Prostate gland (tissue), 2 donors: ENCODE measurements at regions not wholly inside any gene's neighbourhood (a gene's known extent, or its start where the extent isn't known, plus 50 kb on each side); places are given as distances from the start of the nearest gene placed in this dataset.

Experiments
- DNase-seq: peaks from one replicate; pipeline ENCODE4 v3.0.0-alpha.2; 2019; ENCODE audit warnings: low spot score
- H3K27ac ChIP-seq, 2 donors: fragments of 200-600 bp; sonication (generic); 2 replicates each; pipeline ENCODE4 v1.5.1; 2017 to 2019
- H3K27me3 ChIP-seq: fragments of 200-600 bp; sonication (generic); replicated peaks from 2 replicates; pipeline ENCODE4 v1.5.1; 2019; ENCODE audit not compliant: insufficient read depth
- H3K36me3 ChIP-seq, 2 donors: fragments of 200-600 bp; sonication (generic); 1 replicate in 1 of 2; 2 replicates in 1 of 2; pipeline versions ENCODE4 v1.5.1 to v1.8.1; 2017 to 2019
- H3K4me1 ChIP-seq: fragments of 200-600 bp; sonication (generic); replicated peaks from 2 replicates; pipeline ENCODE4 v1.5.1; 2019
- H3K4me3 ChIP-seq, 2 donors: fragments of 200-600 bp; sonication (generic); 2 replicates each; pipeline ENCODE4 v1.5.1; 2017 to 2019
- H3K9me3 ChIP-seq: fragments of 200-600 bp; sonication (generic); 2 replicates; pipeline ENCODE4 v1.5.1; 2017
- POLR2A ChIP-seq: fragments of 450-650 bp; IDR thresholded peaks from one replicate; pipeline ENCODE4 v1.6.1; 2016; ENCODE audit warnings: antibody characterized with exemption, mild to moderate bottlenecking
- POLR2AphosphoS5 ChIP-seq: sonication (generic); formaldehyde crosslinking; IDR thresholded peaks from one replicate; pipeline ENCODE4 v1.6.1; 2017; ENCODE audit warnings: antibody characterized with exemption
- WGBS: methylation state at CpG from one replicate; pipeline ENCODE4 v1.1.5; 2018; 5-methylcytosine and 5-hydroxymethylcytosine counted together
- intact Hi-C: fragments of 100-400 bp; cut with DNase I; formaldehyde crosslinking; loops from one replicate; pipeline ENCODE4 v1.14.2; 2022
- TF ChIP-seq, protein P1 (sequence below), 4 experiments: fragments of 200-600 bp in 2 of 4; fragments of 450-650 bp in 2 of 4; sonication (generic) in 2 of 4; IDR thresholded peaks; 1 replicate in 3 of 4; 2 replicates in 1 of 4; pipeline ENCODE4 v1.5.1; 2016 to 2019; ENCODE audit warnings: antibody characterized with exemption in 4 of 4, mild to moderate bottlenecking in 2 of 4, moderate library complexity in 2 of 4

DNA sequence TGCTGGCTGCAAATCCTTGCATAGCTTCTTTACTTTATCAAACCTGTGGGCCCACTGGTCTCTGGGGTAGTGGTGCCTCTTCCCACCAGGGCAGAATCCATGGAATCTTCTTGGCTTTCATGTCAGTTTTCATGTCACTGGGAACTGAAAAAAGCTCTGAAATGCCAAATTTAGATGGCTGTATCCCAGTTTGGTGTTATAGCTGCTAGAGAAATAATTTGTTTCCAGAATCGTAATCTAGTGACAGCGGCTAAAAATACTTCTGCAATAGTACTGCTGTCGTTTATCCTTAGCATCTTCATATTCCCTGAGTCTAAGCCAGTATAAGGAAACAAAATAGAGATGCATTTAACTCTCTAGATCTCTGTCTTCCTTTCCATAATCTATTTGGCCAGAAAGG lies 983.4 kb upstream of the FAT3 start:
- TF ChIP-seq POLR2AphosphoS5 (no peak), POLR2A (no peak)
- TF ChIP-seq, protein P1, sequence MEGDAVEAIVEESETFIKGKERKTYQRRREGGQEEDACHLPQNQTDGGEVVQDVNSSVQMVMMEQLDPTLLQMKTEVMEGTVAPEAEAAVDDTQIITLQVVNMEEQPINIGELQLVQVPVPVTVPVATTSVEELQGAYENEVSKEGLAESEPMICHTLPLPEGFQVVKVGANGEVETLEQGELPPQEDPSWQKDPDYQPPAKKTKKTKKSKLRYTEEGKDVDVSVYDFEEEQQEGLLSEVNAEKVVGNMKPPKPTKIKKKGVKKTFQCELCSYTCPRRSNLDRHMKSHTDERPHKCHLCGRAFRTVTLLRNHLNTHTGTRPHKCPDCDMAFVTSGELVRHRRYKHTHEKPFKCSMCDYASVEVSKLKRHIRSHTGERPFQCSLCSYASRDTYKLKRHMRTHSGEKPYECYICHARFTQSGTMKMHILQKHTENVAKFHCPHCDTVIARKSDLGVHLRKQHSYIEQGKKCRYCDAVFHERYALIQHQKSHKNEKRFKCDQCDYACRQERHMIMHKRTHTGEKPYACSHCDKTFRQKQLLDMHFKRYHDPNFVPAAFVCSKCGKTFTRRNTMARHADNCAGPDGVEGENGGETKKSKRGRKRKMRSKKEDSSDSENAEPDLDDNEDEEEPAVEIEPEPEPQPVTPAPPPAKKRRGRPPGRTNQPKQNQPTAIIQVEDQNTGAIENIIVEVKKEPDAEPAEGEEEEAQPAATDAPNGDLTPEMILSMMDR (IDR thresholded peaks at IDR 0.05) = no peak
- intact Hi-C loops = no loop called here
- 71% methylated on average over 3 of the region's 3 CpGs for WGBS

GRCh38 chr11:91239359-91239758 lies 985.3 kb upstream of the FAT3 start:
- 83% methylated on average over 2 of the region's 2 CpGs for WGBS
- no peaks in the 10 kb centered on the region for H3K36me3 ChIP-seq
- intact Hi-C loops = no loop called here
- no peak overlapping the region for H3K4me3 ChIP-seq
- TF ChIP-seq POLR2AphosphoS5 (no peak), POLR2A (no peak)
- TF ChIP-seq, protein P1 (IDR thresholded peaks at IDR 0.05) = no peak
- H3K9me3 ChIP-seq = no peaks in the 10 kb centered on the region
- DNase-seq = no peak
- no peak overlapping the region for H3K27ac ChIP-seq
- H3K4me1 ChIP-seq = no peaks in the 10 kb centered on the region
- H3K27me3 ChIP-seq = no peaks in the 10 kb centered on the region

More for the DNA sequence above, 983.4 kb upstream of the FAT3 start:
- no peaks in the 10 kb centered on the region for H3K9me3 ChIP-seq
- H3K27ac ChIP-seq = no peak overlapping the region
- no peaks in the 10 kb centered on the region for H3K27me3 ChIP-seq
- no peaks in the 10 kb centered on the region for H3K4me1 ChIP-seq
- DNase-seq = no peak
- H3K36me3 ChIP-seq = no peaks in the 10 kb centered on the region
- no peak overlapping the region for H3K4me3 ChIP-seq

DNA sequence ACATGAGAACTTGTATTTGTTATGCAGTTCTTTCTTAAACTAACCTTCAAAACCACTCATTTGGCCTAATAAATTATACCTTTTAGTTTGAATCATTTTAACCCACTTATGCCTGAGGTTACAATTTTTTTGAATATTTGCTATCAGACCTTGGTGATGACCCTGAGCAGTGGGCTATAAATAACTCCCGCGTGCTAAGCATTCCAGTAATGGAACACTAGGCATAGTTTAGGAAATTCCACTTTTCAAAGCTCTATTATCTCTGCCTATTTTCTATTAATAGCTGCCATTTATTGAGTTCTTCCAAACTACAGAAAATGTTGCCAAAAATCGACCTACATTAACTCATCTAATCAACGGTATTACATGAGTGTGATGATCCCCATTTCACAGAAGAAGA lies 993.4 kb upstream of the FAT3 start:
- H3K9me3 ChIP-seq = no peaks in the 10 kb centered on the region
- no peaks in the 10 kb centered on the region for H3K4me1 ChIP-seq
- DNase-seq = no peak
- WGBS = 43% methylated on average over 4 of the region's 4 CpGs
- H3K27me3 ChIP-seq = no peaks in the 10 kb centered on the region
- intact Hi-C loops = no loop called here
- TF ChIP-seq, protein P1 (IDR thresholded peaks at IDR 0.05) = no peak
- TF ChIP-seq POLR2A = no peak
- TF ChIP-seq POLR2AphosphoS5 = no peak
- H3K27ac ChIP-seq = no peak overlapping the region
- H3K36me3 ChIP-seq = no peaks in the 10 kb centered on the region
- no peak overlapping the region for H3K4me3 ChIP-seq

GRCh38 chr11:91230647-91231046 lies 994.0 kb upstream of the FAT3 start:
- Histone ChIP-seq H3K4me3 (no peak overlapping the region), H3K27ac (no peak overlapping the region), H3K9me3 (no peaks in the 10 kb centered on the region), H3K36me3 (no peaks in the 10 kb centered on the region), H3K27me3 (no peaks in the 10 kb centered on the region), H3K4me1 (no peaks in the 10 kb centered on the region)
- DNase-seq = no peak
- no peak for TF ChIP-seq POLR2A
- intact Hi-C loops = no loop called here

DNA sequence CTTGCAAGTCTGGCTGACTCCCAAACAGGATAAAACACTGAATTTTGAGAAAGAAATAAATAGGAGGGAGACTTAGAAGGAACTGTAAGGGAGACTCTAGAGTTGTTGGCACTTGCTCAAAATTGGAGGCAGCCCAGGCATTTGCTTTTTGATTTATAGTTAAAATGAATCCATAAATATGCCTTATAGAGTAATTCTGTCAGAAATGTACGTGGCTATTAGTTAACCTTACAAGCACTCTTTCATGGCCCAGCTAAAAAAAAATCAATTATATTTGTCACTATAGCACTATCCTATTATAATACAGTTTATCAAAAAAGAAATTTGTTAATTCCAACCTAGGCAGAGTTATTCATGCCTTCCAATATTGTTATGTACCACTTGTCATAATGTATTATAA lies 1000.0 kb upstream of the CHORDC1 start:
- intact Hi-C loops = no loop called here
- no peak for DNase-seq
- Histone ChIP-seq H3K36me3 (no peaks in the 10 kb centered on the region), H3K9me3 (no peaks in the 10 kb centered on the region), H3K27ac (no peak overlapping the region), H3K4me1 (no peaks in the 10 kb centered on the region), H3K27me3 (no peaks in the 10 kb centered on the region), H3K4me3 (no peak overlapping the region)
- 13% methylated on average over 1 of the region's 1 CpG for WGBS
- TF ChIP-seq POLR2A (no peak), POLR2AphosphoS5 (no peak)
- TF ChIP-seq, protein P1 (IDR thresholded peaks at IDR 0.05) = no peak
